Muscle of leg (tissue), 3 donors: ENCODE measurements at regions not wholly inside any gene's neighbourhood (a gene's known extent, or its start where the extent isn't known, plus 50 kb on each side); places are given as distances from the start of the nearest gene placed in this dataset.

Experiments
- DNase-seq: peaks from one replicate; pipeline ENCODE4 v3.0.0; 2013
- H3K27ac ChIP-seq: one replicate; pipeline ENCODE4 v1.5.1; 2013; ENCODE audit warnings: mild to moderate bottlenecking, low read length, control low read depth
- H3K27me3 ChIP-seq: one replicate; pipeline ENCODE4 v1.6.1; 2013; ENCODE audit warnings: low read length; ENCODE audit not compliant: control insufficient read depth, insufficient read depth
- H3K36me3 ChIP-seq: one replicate; pipeline ENCODE4 v1.6.1; 2013; ENCODE audit warnings: low read length; ENCODE audit not compliant: control insufficient read depth, insufficient read depth
- H3K4me1 ChIP-seq: one replicate; pipeline ENCODE4 v1.6.1; 2013; ENCODE audit warnings: low read length; ENCODE audit not compliant: control insufficient read depth, insufficient read depth
- H3K4me3 ChIP-seq: one replicate; pipeline ENCODE4 v1.5.1; 2013; ENCODE audit warnings: low read length, control low read depth
- H3K9me3 ChIP-seq: replicated peaks from 2 replicates; pipeline ENCODE4 v1.6.1; 2013; ENCODE audit warnings: low read depth, low read length; ENCODE audit not compliant: control insufficient read depth
- WGBS: methylation state at CpG from one replicate; pipeline ENCODE4 v1.1.5; 2013; ENCODE audit warnings: missing lambda C conversion rate; ENCODE audit not compliant: insufficient coverage; 5-methylcytosine and 5-hydroxymethylcytosine counted together

GRCh38 chr2:72041638-72042111, 106.0 kb downstream of the CYP26B1 start:
- Histone ChIP-seq H3K27me3 (peaks cover 2% of the 10 kb centered on the region), H3K9me3 (peaks cover 6% of the 10 kb centered on the region), H3K36me3 (no peaks in the 10 kb centered on the region), H3K27ac (no peak overlapping the region), H3K4me3 (no peak overlapping the region), H3K4me1 (no peaks in the 10 kb centered on the region)
- 18% methylated on average over 3 of the region's 5 CpGs for WGBS
- peak; percentile 9 for DNase-seq

- Histone ChIP-seq H3K4me3 (no peak overlapping the region), H3K27ac (no peak overlapping the region), H3K27me3 (peaks cover 2% of the 10 kb centered on the region), H3K36me3 (no peaks in the 10 kb centered on the region), H3K4me1 (no peaks in the 10 kb centered on the region), H3K9me3 (peaks cover 6% of the 10 kb centered on the region)
- 76% methylated on average over 9 of the region's 12 CpGs for WGBS
- no peak for DNase-seq
Observed at GRCh38 chr2:72040629-72041571, 106.8 kb downstream of the CYP26B1 start.

- no peaks in the 10 kb centered on the region for H3K36me3 ChIP-seq
- H3K4me3 ChIP-seq: no peak overlapping the region
- H3K9me3 ChIP-seq: peaks cover under 1% of the 10 kb centered on the region
- no peak overlapping the region for H3K27ac ChIP-seq
- H3K4me1 ChIP-seq: no peaks in the 10 kb centered on the region
- DNase-seq: no peak
- H3K27me3 ChIP-seq: peaks cover 2% of the 10 kb centered on the region
- 68% methylated on average over 3 of the region's 5 CpGs for WGBS
Observed at GRCh38 chr2:72038524-72038923, 109.1 kb downstream of the CYP26B1 start.

GRCh38 chr2:72037261-72037666, 110.4 kb downstream of the CYP26B1 start:
- H3K4me1 ChIP-seq: no peaks in the 10 kb centered on the region
- H3K4me3 ChIP-seq: no peak overlapping the region
- no peak overlapping the region for H3K27ac ChIP-seq
- no peaks in the 10 kb centered on the region for H3K9me3 ChIP-seq
- H3K27me3 ChIP-seq: peaks cover 2% of the 10 kb centered on the region
- WGBS: 56% methylated on average over 5 of the region's 5 CpGs
- H3K36me3 ChIP-seq: no peaks in the 10 kb centered on the region
- DNase-seq: no peak

GRCh38 chr2:72036595-72036994, 111.1 kb downstream of the CYP26B1 start:
- H3K4me1 ChIP-seq: no peaks in the 10 kb centered on the region
- no peak overlapping the region for H3K27ac ChIP-seq
- no peak overlapping the region for H3K4me3 ChIP-seq
- H3K27me3 ChIP-seq: peaks cover 2% of the 10 kb centered on the region
- no peaks in the 10 kb centered on the region for H3K36me3 ChIP-seq
- H3K9me3 ChIP-seq: no peaks in the 10 kb centered on the region
- 100% methylated on average over 2 of the region's 6 CpGs for WGBS
- no peak for DNase-seq

GRCh38 chr2:72036173-72036545, 111.5 kb downstream of the CYP26B1 start:
- H3K4me3 ChIP-seq: no peak overlapping the region
- no peaks in the 10 kb centered on the region for H3K4me1 ChIP-seq
- DNase-seq: no peak
- no peak overlapping the region for H3K27ac ChIP-seq
- peaks cover 2% of the 10 kb centered on the region for H3K27me3 ChIP-seq
- H3K9me3 ChIP-seq: no peaks in the 10 kb centered on the region
- no peaks in the 10 kb centered on the region for H3K36me3 ChIP-seq
- 80% methylated on average over 2 of the region's 3 CpGs for WGBS

GRCh38 chr2:72035518-72036172, 112.0 kb downstream of the CYP26B1 start:
- Histone ChIP-seq H3K9me3 (no peaks in the 10 kb centered on the region), H3K36me3 (no peaks in the 10 kb centered on the region), H3K27ac (no peak overlapping the region), H3K4me1 (no peaks in the 10 kb centered on the region), H3K4me3 (no peak overlapping the region), H3K27me3 (peaks cover 2% of the 10 kb centered on the region)
- 73% methylated on average over 9 of the region's 12 CpGs for WGBS
- DNase-seq: no peak

- Histone ChIP-seq H3K36me3 (no peaks in the 10 kb centered on the region), H3K4me1 (no peaks in the 10 kb centered on the region), H3K9me3 (no peaks in the 10 kb centered on the region), H3K27ac (no peak overlapping the region), H3K4me3 (no peak overlapping the region), H3K27me3 (no peaks in the 10 kb centered on the region)
- no peak for DNase-seq
- WGBS: 67% methylated on average over 10 of the region's 14 CpGs
Observed at GRCh38 chr2:72034353-72035095, 113.1 kb downstream of the CYP26B1 start.

- Histone ChIP-seq H3K36me3 (no peaks in the 10 kb centered on the region), H3K4me1 (no peaks in the 10 kb centered on the region), H3K27ac (no peak overlapping the region), H3K4me3 (no peak overlapping the region), H3K27me3 (no peaks in the 10 kb centered on the region), H3K9me3 (no peaks in the 10 kb centered on the region)
- DNase-seq: no peak
- WGBS: 77% methylated on average over 8 of the region's 8 CpGs
Observed at GRCh38 chr2:72033636-72034035, 114.0 kb downstream of the CYP26B1 start.
